ENCODE measurements at regions not wholly inside any gene's neighbourhood (a gene's known extent, or its start where the extent isn't known, plus 50 kb on each side); places are given as distances from the start of the nearest gene placed in this dataset.
"Not testable (repeated sequence)": the region's sequence is repeated elsewhere in the genome, so short reads cannot be mapped to it uniquely, and the experiment has no call there.

- peaks cover 4% of the 10 kb centered on the region for H3K9me3 ChIP-seq (replicated peaks; ENCODE audit: control insufficient read depth, insufficient read depth, low read length)
- dilution Hi-C loops (cut with MboI; ENCODE audit: extremely low pct_ligation_motif_present, low sequenced_read_pairs): no loop called here
- ChIA-PET POLR2A (no interaction called here), CTCF (no interaction called here)
- TF ChIP-seq MYC (IDR thresholded peaks at IDR 0.05; ENCODE audit: low read depth, low read length) (no peak), CTCF (IDR thresholded peaks at IDR 0.05; ENCODE audit: extremely low read depth in 1 of 2, insufficient read depth in 1 of 2, low read depth in 1 of 2, low read length in 2 of 2) (no peak), MAX (IDR thresholded peaks at IDR 0.05; ENCODE audit: insufficient read depth, insufficient read length) (no peak), FOS (IDR thresholded peaks at IDR 0.05; ENCODE audit: borderline replicate concordance, insufficient read depth, low read length) (no peak), EZH2 (IDR thresholded peaks at IDR 0.05; ENCODE audit: borderline replicate concordance, low read depth, low read length, severe bottlenecking) (no peak), GATA2 (IDR thresholded peaks at IDR 0.05; ENCODE audit: insufficient read depth, insufficient read length, low read depth, low read length) (no peak), POLR2AphosphoS5 (IDR thresholded peaks at IDR 0.05; ENCODE audit: insufficient read depth, low read depth, low read length) (no peak), POLR2A (IDR thresholded peaks at IDR 0.05; ENCODE audit: low read depth, low read length) (no peak), JUN (IDR thresholded peaks at IDR 0.05; ENCODE audit: borderline replicate concordance, insufficient read depth, insufficient read length, low read depth) (no peak)
- H3K36me3 ChIP-seq (ENCODE audit: control insufficient read depth in 2 of 2, extremely low read depth in 1 of 2, insufficient read depth in 2 of 2, low read length in 2 of 2): no peaks in the 10 kb centered on the region
- BruUV-seq (replicated peaks): no TSS peak
- DNase-seq (ENCODE audit: low read depth, low spot score): no peak
- no peak overlapping the region for H3K4me2 ChIP-seq (ENCODE audit: insufficient read depth, low read length)
- H4K20me1 ChIP-seq (replicated peaks; ENCODE audit: control insufficient read depth, extremely low read depth, insufficient read depth, low read length): no peaks in the 10 kb centered on the region
- H3K79me2 ChIP-seq (ENCODE audit: control insufficient read depth, insufficient read depth, low read length): no peaks in the 10 kb centered on the region
- H3K27me3 ChIP-seq (ENCODE audit: control insufficient read depth in 2 of 2, insufficient read depth in 2 of 2, low read length in 2 of 2): no peaks in the 10 kb centered on the region
- no peak overlapping the region for H3K27ac ChIP-seq (ENCODE audit: insufficient read depth, low read depth, low read length)
- no peak for FAIRE-seq
- H3K4me3 ChIP-seq (replicated peaks in 1 of 3; ENCODE audit: insufficient read depth in 1 of 3, low read depth in 1 of 3, low read length in 3 of 3): no peak overlapping the region
- H2AFZ ChIP-seq (ENCODE audit: low read depth, low read length): no peak overlapping the region
- no peak overlapping the region for H3K9ac ChIP-seq (replicated peaks; ENCODE audit: extremely low read depth, insufficient read depth, low read length)
- no peaks in the 10 kb centered on the region for H3K4me1 ChIP-seq (ENCODE audit: control insufficient read depth, extremely low read depth, insufficient read depth, low read length)
- intact Hi-C loops (cut with micrococcal nuclease): no loop called here
- H3K9me1 ChIP-seq (replicated peaks; ENCODE audit: control insufficient read depth, extremely low read depth, insufficient read depth, low read length): no peaks in the 10 kb centered on the region
Observed at GRCh38 chr9:80755586-80755985, 933.8 kb downstream of the TLE1 start.

- H3K4me3 ChIP-seq (replicated peaks in 1 of 3; ENCODE audit: insufficient read depth in 1 of 3, low read depth in 1 of 3, low read length in 3 of 3); POLR2A ChIA-PET; CTCF ChIA-PET; H3K27me3 ChIP-seq (ENCODE audit: control insufficient read depth in 2 of 2, insufficient read depth in 2 of 2, low read length in 2 of 2); H3K9me3 ChIP-seq (replicated peaks; ENCODE audit: control insufficient read depth, insufficient read depth, low read length); H3K79me2 ChIP-seq (ENCODE audit: control insufficient read depth, insufficient read depth, low read length); DNase-seq (ENCODE audit: low read depth, low spot score); H4K20me1 ChIP-seq (replicated peaks; ENCODE audit: control insufficient read depth, extremely low read depth, insufficient read depth, low read length); H2AFZ ChIP-seq (ENCODE audit: low read depth, low read length); H3K36me3 ChIP-seq (ENCODE audit: control insufficient read depth in 2 of 2, extremely low read depth in 1 of 2, insufficient read depth in 2 of 2, low read length in 2 of 2); intact Hi-C loops (cut with micrococcal nuclease); BruUV-seq (replicated peaks); FAIRE-seq; H3K9ac ChIP-seq (replicated peaks; ENCODE audit: extremely low read depth, insufficient read depth, low read length); H3K9me1 ChIP-seq (replicated peaks; ENCODE audit: control insufficient read depth, extremely low read depth, insufficient read depth, low read length); H3K4me1 ChIP-seq (ENCODE audit: control insufficient read depth, extremely low read depth, insufficient read depth, low read length); H3K27ac ChIP-seq (ENCODE audit: insufficient read depth, low read depth, low read length); dilution Hi-C loops (cut with MboI; ENCODE audit: extremely low pct_ligation_motif_present, low sequenced_read_pairs); H3K4me2 ChIP-seq (ENCODE audit: insufficient read depth, low read length): not testable (repeated sequence)
Observed at GRCh38 chr9:80747056-80747455, 942.3 kb downstream of the TLE1 start.
